ENCODE measurements at regions not wholly inside any gene's neighbourhood (a gene's known extent, or its start where the extent isn't known, plus 50 kb on each side); places are given as distances from the start of the nearest gene placed in this dataset.

DNA sequence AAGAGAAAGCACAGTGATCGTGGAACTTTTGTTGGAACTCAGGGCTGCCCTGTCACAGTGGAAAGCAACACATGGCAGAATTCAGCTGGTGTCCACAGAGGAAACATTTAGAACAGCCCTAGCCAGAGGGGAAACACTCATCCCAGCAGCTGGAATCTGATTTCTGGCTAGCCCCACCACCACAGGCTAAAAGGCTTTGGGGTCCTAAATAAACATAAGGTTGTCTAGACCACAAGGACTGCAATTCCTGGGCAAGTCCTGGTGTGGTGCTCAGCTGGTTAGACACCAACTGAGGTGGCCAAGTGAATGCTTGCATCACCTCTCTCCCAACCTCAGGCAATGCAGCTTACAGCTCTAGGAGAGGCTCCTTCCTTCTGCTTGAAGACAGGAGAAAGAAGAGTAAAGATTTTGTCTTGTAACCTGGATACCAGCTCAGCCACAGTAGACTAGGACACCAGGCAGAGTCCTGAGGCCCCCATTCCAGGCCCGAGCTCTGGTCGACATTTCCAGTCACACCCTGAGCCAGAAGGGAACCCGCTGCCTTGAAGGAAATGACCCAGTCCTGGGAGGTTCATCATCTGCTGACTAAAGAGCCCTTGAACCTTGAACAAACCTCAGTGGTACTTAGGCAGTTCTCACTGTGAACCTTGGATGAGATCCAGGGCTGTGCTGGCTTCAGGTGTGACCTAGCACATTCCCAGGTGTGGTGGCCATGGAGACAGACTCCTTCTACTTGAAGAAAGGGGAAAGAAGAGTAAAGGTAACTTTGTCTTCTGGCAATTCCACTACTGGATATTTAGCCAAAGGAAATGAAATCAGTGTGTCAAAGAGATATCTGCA is 85.4 kb upstream of the PLXNC1 start:
- Histone ChIP-seq H3K27me3 (ENCODE audit: control insufficient read depth, insufficient read depth, low read length) (no peaks in the 10 kb centered on the region), H3K9me3 (ENCODE audit: control insufficient read depth, insufficient read depth, low read length) (no peaks in the 10 kb centered on the region), H3K27ac (ENCODE audit: low read length) (no peak overlapping the region), H3K36me3 (ENCODE audit: control insufficient read depth, insufficient read depth, low read length) (no peaks in the 10 kb centered on the region), H3K4me3 (ENCODE audit: low read length) (no peak overlapping the region), H3K4me1 (ENCODE audit: control insufficient read depth, insufficient read depth, low read length) (no peaks in the 10 kb centered on the region)
- ATAC-seq (no peak), DNase-seq (no peak)
- Mint-ChIP-seq H3K4me3 (no peak overlapping the region), H3K4me1 (no peaks in the 10 kb centered on the region), H3K27me3 (ENCODE audit: low read depth in 2 of 2) (peaks cover 0 to 22% of the 10 kb centered on the region in 2 donors), H3K27ac (no peak overlapping the region), H3K9me3 (no peaks in the 10 kb centered on the region), H3K36me3 (peaks cover 7% of the 10 kb centered on the region)
- 85% methylated on average over 4 of the region's 4 CpGs for WGBS (ENCODE audit: insufficient coverage)
- intact Hi-C loops (cut with micrococcal nuclease): no loop called here
- TF ChIP-seq, protein P1, sequence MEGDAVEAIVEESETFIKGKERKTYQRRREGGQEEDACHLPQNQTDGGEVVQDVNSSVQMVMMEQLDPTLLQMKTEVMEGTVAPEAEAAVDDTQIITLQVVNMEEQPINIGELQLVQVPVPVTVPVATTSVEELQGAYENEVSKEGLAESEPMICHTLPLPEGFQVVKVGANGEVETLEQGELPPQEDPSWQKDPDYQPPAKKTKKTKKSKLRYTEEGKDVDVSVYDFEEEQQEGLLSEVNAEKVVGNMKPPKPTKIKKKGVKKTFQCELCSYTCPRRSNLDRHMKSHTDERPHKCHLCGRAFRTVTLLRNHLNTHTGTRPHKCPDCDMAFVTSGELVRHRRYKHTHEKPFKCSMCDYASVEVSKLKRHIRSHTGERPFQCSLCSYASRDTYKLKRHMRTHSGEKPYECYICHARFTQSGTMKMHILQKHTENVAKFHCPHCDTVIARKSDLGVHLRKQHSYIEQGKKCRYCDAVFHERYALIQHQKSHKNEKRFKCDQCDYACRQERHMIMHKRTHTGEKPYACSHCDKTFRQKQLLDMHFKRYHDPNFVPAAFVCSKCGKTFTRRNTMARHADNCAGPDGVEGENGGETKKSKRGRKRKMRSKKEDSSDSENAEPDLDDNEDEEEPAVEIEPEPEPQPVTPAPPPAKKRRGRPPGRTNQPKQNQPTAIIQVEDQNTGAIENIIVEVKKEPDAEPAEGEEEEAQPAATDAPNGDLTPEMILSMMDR (IDR thresholded peaks at IDR 0.05): no peak

DNA sequence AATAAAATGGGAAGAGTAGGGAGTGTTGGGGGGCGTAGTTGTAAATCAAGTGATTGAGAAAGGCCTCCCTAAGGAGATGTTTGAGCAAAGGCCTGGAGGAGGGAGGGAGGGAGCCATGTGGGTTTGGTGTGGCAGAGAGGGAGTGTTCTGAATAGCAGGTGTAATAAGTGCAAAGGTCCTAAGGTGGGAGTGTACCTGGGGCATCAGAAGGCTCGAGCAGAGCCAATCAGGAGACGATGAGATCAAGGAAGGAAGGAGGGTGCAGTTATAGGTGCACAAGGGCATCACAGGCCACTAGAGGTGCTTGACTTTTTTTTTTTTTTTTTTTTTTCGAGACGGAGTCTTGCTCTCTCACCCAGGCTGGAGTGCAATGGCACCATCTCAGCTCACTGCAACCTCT is 77.9 kb upstream of the PLXNC1 start:
- intact Hi-C loops (cut with micrococcal nuclease): no loop called here
- H3K4me3 Mint-ChIP-seq: no peak overlapping the region
- 93% methylated on average over 3 of the region's 5 CpGs for WGBS (ENCODE audit: insufficient coverage)

DNA sequence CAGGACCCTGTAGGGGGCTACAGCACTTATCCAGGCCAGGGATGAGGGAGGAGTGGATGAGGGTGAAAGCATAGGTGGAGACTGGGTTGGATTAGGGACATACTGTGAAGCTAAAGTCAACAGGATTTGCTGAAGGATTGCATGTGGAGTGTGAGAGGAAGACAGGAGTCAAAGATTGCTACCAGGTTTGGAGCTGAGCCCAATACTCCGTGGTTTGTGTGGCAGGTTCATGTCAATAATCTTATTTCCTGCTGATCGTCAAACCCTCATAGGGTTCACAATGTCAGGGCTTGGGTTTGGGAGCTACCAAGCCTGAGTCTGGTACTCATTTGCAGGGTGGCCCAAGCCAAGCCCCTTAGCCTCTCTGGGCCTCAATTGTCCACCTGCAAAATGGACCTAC is 77.1 kb upstream of the PLXNC1 start:
- peaks cover 0 to 5% of the 10 kb centered on the region in 2 donors for H3K4me1 Mint-ChIP-seq
- ATAC-seq: no peak
- no peaks in the 10 kb centered on the region for H3K9me3 Mint-ChIP-seq
- Histone ChIP-seq H3K9me3 (ENCODE audit: control insufficient read depth, insufficient read depth, low read length) (no peaks in the 10 kb centered on the region), H3K4me1 (ENCODE audit: control insufficient read depth, insufficient read depth, low read length) (no peaks in the 10 kb centered on the region), H3K4me3 (ENCODE audit: low read length) (no peak overlapping the region), H3K27me3 (ENCODE audit: control insufficient read depth, insufficient read depth, low read length) (no peaks in the 10 kb centered on the region), H3K36me3 (ENCODE audit: control insufficient read depth, insufficient read depth, low read length) (no peaks in the 10 kb centered on the region), H3K27ac (ENCODE audit: low read length) (no peak overlapping the region)
- intact Hi-C loops (cut with micrococcal nuclease): no loop called here
- H3K27ac Mint-ChIP-seq: no peak overlapping the region
- 5% methylated on average over 2 of the region's 2 CpGs for WGBS (ENCODE audit: insufficient coverage)
- H3K36me3 Mint-ChIP-seq: no peaks in the 10 kb centered on the region
- peak in 1 of 2 donors; percentile 10 for DNase-seq
- H3K4me3 Mint-ChIP-seq: no peak overlapping the region
- H3K27me3 Mint-ChIP-seq (ENCODE audit: low read depth in 2 of 2): peaks cover 12 to 34% of the 10 kb centered on the region in 2 donors
- TF ChIP-seq, protein P1 (IDR thresholded peaks at IDR 0.05): no peak

More for the DNA sequence above, 77.9 kb upstream of the PLXNC1 start:
- H3K27me3 Mint-ChIP-seq (ENCODE audit: low read depth in 2 of 2): peaks cover 12 to 28% of the 10 kb centered on the region in 2 donors
- ATAC-seq (no peak), DNase-seq (no peak)
- peaks cover 0 to 5% of the 10 kb centered on the region in 2 donors for H3K4me1 Mint-ChIP-seq
- no peak overlapping the region for H3K4me3 ChIP-seq (ENCODE audit: low read length)
- no peaks in the 10 kb centered on the region for H3K27me3 ChIP-seq (ENCODE audit: control insufficient read depth, insufficient read depth, low read length)
- TF ChIP-seq, protein P1 (IDR thresholded peaks at IDR 0.05): no peak
- H3K27ac ChIP-seq (ENCODE audit: low read length): no peak overlapping the region
- H3K9me3 ChIP-seq (ENCODE audit: control insufficient read depth, insufficient read depth, low read length): no peaks in the 10 kb centered on the region
- H3K36me3 Mint-ChIP-seq: no peaks in the 10 kb centered on the region
- no peaks in the 10 kb centered on the region for H3K9me3 Mint-ChIP-seq
- H3K36me3 ChIP-seq (ENCODE audit: control insufficient read depth, insufficient read depth, low read length): no peaks in the 10 kb centered on the region
- no peak overlapping the region for H3K27ac Mint-ChIP-seq
- H3K4me1 ChIP-seq (ENCODE audit: control insufficient read depth, insufficient read depth, low read length): no peaks in the 10 kb centered on the region
